ENCODE measurements at regions not wholly inside any gene's neighbourhood (a gene's known extent, or its start where the extent isn't known, plus 50 kb on each side); places are given as distances from the start of the nearest gene placed in this dataset.

DNA sequence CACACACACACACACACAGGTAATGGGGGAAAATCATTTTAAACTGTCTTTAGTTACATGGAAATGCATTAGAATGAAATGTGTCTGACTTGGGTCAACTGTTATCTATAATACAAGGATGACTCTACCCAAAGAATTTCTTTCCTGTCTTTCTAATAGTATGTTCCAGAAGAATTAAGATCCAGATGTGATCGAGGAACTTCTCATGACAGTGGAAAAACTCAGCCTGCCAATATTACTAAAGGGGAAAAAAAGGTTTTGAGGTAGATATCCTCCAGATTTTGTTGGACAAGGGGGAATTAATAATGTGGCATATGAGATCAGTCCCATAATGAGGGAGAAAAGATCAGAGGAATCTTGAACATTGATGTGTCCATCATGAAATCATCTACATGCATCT, 190.6 kb upstream of the MAP3K1 start:
- Histone ChIP-seq H3K27me3 (no peaks in the 10 kb centered on the region), H3K36me3 (no peaks in the 10 kb centered on the region), H3K9me3 (no peaks in the 10 kb centered on the region), H3K4me1 (ENCODE audit: control insufficient read depth in 1 of 2, insufficient read depth in 1 of 2, low read depth in 1 of 2, low read length in 1 of 2) (no peaks in the 10 kb centered on the region), H3K27ac (no peak overlapping the region), H3K4me3 (ENCODE audit: low read depth in 1 of 2, low read length in 1 of 2) (no peak overlapping the region)
- TF ChIP-seq, protein P1, sequence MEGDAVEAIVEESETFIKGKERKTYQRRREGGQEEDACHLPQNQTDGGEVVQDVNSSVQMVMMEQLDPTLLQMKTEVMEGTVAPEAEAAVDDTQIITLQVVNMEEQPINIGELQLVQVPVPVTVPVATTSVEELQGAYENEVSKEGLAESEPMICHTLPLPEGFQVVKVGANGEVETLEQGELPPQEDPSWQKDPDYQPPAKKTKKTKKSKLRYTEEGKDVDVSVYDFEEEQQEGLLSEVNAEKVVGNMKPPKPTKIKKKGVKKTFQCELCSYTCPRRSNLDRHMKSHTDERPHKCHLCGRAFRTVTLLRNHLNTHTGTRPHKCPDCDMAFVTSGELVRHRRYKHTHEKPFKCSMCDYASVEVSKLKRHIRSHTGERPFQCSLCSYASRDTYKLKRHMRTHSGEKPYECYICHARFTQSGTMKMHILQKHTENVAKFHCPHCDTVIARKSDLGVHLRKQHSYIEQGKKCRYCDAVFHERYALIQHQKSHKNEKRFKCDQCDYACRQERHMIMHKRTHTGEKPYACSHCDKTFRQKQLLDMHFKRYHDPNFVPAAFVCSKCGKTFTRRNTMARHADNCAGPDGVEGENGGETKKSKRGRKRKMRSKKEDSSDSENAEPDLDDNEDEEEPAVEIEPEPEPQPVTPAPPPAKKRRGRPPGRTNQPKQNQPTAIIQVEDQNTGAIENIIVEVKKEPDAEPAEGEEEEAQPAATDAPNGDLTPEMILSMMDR (IDR thresholded peaks at IDR 0.05), result no peak

DNA sequence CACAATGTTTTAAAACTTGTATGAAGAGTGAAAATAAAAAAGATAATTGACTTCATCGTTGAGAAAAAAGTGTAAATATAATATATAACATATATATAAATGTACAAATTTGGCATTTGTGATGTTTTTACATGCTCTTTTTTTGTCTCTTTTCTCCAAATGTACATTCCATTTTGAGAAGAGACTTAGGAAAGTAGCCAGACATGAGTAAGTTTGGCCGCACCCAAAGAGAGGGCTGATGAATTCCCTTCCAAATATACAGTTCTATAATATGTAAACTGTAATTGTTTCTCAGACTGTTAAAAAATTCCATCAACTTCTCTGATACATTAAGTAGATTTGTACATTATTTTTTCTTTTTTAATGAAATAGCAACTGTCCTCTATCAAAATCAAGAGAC, 193.2 kb upstream of the MAP3K1 start:
- H3K4me1 ChIP-seq (ENCODE audit: control insufficient read depth in 1 of 2, insufficient read depth in 1 of 2, low read depth in 1 of 2, low read length in 1 of 2), result no peaks in the 10 kb centered on the region
- no peak overlapping the region for H3K27ac ChIP-seq
- H3K9me3 ChIP-seq, result no peaks in the 10 kb centered on the region
- TF ChIP-seq, protein P1 (IDR thresholded peaks at IDR 0.05), result no peak
- H3K4me3 ChIP-seq (ENCODE audit: low read depth in 1 of 2, low read length in 1 of 2), result no peak overlapping the region
- no peaks in the 10 kb centered on the region for H3K36me3 ChIP-seq
- H3K27me3 ChIP-seq, result no peaks in the 10 kb centered on the region

DNA sequence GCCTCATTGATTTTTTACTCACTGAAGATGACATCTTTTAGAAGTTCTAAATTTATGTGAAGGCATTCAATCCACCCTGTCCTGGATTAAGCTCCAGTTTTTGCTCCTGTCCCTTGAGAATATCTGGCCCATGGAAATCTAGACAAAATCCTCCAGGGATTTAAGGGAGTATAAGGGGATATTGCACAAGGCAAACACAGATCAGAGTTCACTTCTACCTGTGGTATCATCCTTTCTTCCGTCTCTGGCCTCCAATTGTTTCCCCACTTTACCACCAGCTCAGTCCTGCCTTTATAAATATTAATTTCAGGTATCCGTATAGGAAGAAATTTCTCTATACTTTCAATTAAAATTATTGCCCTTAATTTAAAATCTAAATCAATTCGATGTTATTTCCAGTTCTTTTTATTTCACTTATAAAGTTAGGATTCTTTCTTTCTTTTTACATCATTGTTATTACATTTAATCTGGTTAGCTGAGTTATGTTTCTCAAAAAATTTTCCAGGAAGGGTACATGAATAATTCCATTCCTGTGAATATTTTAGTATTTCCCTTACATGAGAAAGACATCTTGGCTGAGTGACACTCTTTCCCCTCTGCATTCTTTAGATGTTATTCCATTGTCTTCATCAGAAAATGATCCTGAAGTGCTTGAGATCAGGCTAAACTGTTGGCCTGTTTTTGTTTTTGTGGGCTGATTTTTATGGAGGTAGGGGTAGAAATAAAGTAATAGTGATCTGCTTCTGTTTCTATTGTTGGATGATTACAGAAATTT, 194.3 kb upstream of the MAP3K1 start:
- no peaks in the 10 kb centered on the region for H3K9me3 ChIP-seq
- TF ChIP-seq, protein P1 (IDR thresholded peaks at IDR 0.05), result no peak
- no peaks in the 10 kb centered on the region for H3K4me1 ChIP-seq (ENCODE audit: control insufficient read depth in 1 of 2, insufficient read depth in 1 of 2, low read depth in 1 of 2, low read length in 1 of 2)
- no peak overlapping the region for H3K4me3 ChIP-seq (ENCODE audit: low read depth in 1 of 2, low read length in 1 of 2)
- H3K27me3 ChIP-seq, result no peaks in the 10 kb centered on the region
- H3K27ac ChIP-seq, result no peak overlapping the region
- H3K36me3 ChIP-seq, result no peaks in the 10 kb centered on the region

DNA sequence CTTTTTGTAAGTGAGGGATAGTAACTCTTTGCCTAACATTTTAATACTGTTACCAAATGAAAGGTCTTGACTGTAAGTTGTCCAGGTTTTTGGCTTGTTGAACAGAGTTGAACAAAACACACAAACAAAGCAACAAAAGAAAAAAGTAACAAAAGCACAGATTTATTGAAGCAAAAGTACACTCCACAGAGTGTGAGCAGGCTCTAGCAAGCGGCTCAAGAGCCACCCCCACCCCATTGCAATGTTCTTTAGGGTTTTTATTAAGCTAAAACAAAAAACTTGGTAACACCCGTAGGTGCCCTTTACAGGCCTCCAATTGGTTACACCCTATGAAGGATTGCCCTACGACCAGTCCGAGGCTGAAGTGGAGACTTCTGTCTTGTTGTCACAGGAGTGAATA, 197.4 kb upstream of the MAP3K1 start:
- TF ChIP-seq, protein P1 (IDR thresholded peaks at IDR 0.05), result no peak

DNA sequence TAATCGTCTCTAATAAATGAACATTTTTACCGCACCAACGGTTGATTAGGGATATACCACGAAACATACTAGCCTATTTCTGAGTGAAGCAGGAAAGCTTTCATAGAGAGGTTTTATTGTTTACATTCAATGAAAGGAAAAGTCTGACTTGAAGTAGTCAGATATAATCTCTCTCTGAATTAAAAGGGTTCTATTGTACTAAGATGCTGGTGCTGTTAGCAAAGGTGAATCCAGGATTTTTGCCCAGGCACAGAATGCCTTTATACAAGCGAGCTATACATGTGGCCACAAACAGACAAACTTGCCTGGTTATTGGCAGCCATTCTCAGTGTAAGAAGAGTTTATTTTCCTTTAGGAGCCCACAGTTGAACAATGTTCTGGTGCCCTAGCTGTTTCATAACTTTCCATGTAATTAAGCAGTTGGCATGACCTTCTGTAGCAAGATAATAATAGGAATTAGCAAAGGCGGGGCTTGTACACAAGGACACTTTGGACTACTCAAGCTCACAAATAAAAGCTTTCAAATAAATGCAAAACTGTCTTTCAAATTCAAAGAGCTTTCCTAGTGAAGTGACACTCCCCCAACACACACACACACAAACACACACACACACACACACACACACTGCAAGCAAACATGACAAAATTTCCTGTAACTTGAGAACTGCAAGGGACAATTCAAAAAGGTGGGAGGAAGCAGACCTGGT, 198.7 kb upstream of the MAP3K1 start:
- Histone ChIP-seq H3K9me3 (no peaks in the 10 kb centered on the region), H3K4me1 (ENCODE audit: control insufficient read depth in 1 of 2, insufficient read depth in 1 of 2, low read depth in 1 of 2, low read length in 1 of 2) (peaks cover 14 to 19% of the 10 kb centered on the region in 2 experiments), H3K27me3 (no peaks in the 10 kb centered on the region), H3K4me3 (ENCODE audit: low read depth in 1 of 2, low read length in 1 of 2) (no peak overlapping the region), H3K27ac (no peak overlapping the region), H3K36me3 (no peaks in the 10 kb centered on the region)
- TF ChIP-seq, protein P1 (IDR thresholded peaks at IDR 0.05), result no peak

More for the DNA sequence above, 197.4 kb upstream of the MAP3K1 start:
- Histone ChIP-seq H3K27ac (no peak overlapping the region), H3K4me3 (ENCODE audit: low read depth in 1 of 2, low read length in 1 of 2) (no peak overlapping the region), H3K27me3 (no peaks in the 10 kb centered on the region), H3K9me3 (no peaks in the 10 kb centered on the region), H3K36me3 (no peaks in the 10 kb centered on the region), H3K4me1 (ENCODE audit: control insufficient read depth in 1 of 2, insufficient read depth in 1 of 2, low read depth in 1 of 2, low read length in 1 of 2) (peaks cover 6 to 10% of the 10 kb centered on the region in 2 experiments)

All from neutrophil (primary cell).